Upper lobe of right lung (tissue), 1 donor: ENCODE measurements at regions not wholly inside any gene's neighbourhood (a gene's known extent, or its start where the extent isn't known, plus 50 kb on each side); places are given as distances from the start of the nearest gene placed in this dataset.

ENCODE experiments used
- ATAC-seq: fragments of 200-7000 bp; cut with Tn5 transposase; one replicate; pipeline ENCODE4 v1.9.1; 2020; ENCODE audit warnings: mild to moderate bottlenecking, moderate library complexity
- DNase-seq: peaks from one replicate; pipeline ENCODE4 v3.0.0-alpha.2; 2020
- H3K27ac ChIP-seq: fragments of 200-600 bp; one replicate; pipeline ENCODE4 v1.8.0; 2022
- H3K27me3 ChIP-seq: fragments of 200-600 bp; one replicate; pipeline ENCODE4 v1.8.0; 2022; ENCODE audit warnings: mild to moderate bottlenecking
- H3K36me3 ChIP-seq: fragments of 200-600 bp; one replicate; pipeline ENCODE4 v1.8.0; 2022
- H3K4me1 ChIP-seq: fragments of 200-600 bp; one replicate; pipeline ENCODE4 v1.8.0; 2022
- H3K4me3 ChIP-seq: fragments of 200-600 bp; one replicate; pipeline ENCODE4 v1.8.0; 2022; ENCODE audit warnings: mild to moderate bottlenecking
- H3K9me3 ChIP-seq: fragments of 200-600 bp; one replicate; pipeline ENCODE4 v1.8.0; 2022
- CTCF ChIP-seq: fragments of 200-600 bp; IDR thresholded peaks from one replicate; pipeline ENCODE4 v1.8.0; 2022; ENCODE audit warnings: antibody characterized with exemption
- intact Hi-C: fragments of 100-400 bp; cut with DNase I; formaldehyde crosslinking; loops from one replicate; pipeline ENCODE4 v1.11.0; 2022
- donor health status: DM: no; HTN: yes; CAD: no; lungs with severe emphysema.

GRCh38 chr18:38768504-38768903 lies 1202.9 kb upstream of the CELF4 start:
- no peak for TF ChIP-seq CTCF
- H3K4me1 ChIP-seq = no peaks in the 10 kb centered on the region
- no peaks in the 10 kb centered on the region for H3K27me3 ChIP-seq
- no peaks in the 10 kb centered on the region for H3K36me3 ChIP-seq
- intact Hi-C loops = no loop called here
- H3K4me3 ChIP-seq = no peak overlapping the region
- DNase-seq (no peak), ATAC-seq (no peak)
- H3K27ac ChIP-seq = no peak overlapping the region
- H3K9me3 ChIP-seq = no peaks in the 10 kb centered on the region

DNA sequence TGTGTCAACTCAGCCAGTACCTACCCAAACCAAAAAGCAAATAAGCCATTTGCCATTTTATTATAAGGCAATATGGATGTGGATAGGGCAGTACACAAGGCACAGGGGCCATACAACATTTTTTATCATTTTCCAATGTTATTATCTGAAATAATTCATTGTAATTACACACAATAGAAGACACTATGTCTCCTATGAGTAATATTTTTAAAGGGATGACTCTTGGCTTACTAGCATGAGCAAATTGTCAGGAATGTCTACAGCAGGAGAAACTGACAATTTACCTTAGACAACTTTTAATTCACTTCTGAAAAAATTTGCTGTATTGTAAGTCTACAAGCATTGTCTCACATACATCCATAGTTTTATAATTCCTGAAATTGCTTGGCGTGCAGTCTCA lies 1193.9 kb upstream of the CELF4 start:
- Histone ChIP-seq H3K36me3 (no peaks in the 10 kb centered on the region), H3K27ac (no peak overlapping the region), H3K9me3 (no peaks in the 10 kb centered on the region), H3K4me3 (no peak overlapping the region), H3K4me1 (no peaks in the 10 kb centered on the region), H3K27me3 (no peaks in the 10 kb centered on the region)
- DNase-seq (no peak), ATAC-seq (no peak)
- intact Hi-C loops = no loop called here
- no peak for TF ChIP-seq CTCF

- H3K9me3 ChIP-seq = no peaks in the 10 kb centered on the region
- intact Hi-C loops = no loop called here
- H3K27ac ChIP-seq = no peak overlapping the region
- TF ChIP-seq CTCF = no peak
- no peak for DNase-seq
- no peak overlapping the region for H3K4me3 ChIP-seq
- no peaks in the 10 kb centered on the region for H3K36me3 ChIP-seq
- no peak for ATAC-seq
- no peaks in the 10 kb centered on the region for H3K4me1 ChIP-seq
- no peaks in the 10 kb centered on the region for H3K27me3 ChIP-seq
Observed at GRCh38 chr18:38756436-38756835, 1190.8 kb upstream of the CELF4 start.

GRCh38 chr18:38752430-38752829 lies 1186.8 kb upstream of the CELF4 start:
- no peak for DNase-seq
- intact Hi-C loops = no loop called here
- H3K36me3 ChIP-seq = no peaks in the 10 kb centered on the region
- H3K27me3 ChIP-seq = no peaks in the 10 kb centered on the region
- no peaks in the 10 kb centered on the region for H3K4me1 ChIP-seq
- ATAC-seq = no peak
- no peaks in the 10 kb centered on the region for H3K9me3 ChIP-seq
- H3K4me3 ChIP-seq = no peak overlapping the region
- TF ChIP-seq CTCF = no peak
- no peak overlapping the region for H3K27ac ChIP-seq

DNA sequence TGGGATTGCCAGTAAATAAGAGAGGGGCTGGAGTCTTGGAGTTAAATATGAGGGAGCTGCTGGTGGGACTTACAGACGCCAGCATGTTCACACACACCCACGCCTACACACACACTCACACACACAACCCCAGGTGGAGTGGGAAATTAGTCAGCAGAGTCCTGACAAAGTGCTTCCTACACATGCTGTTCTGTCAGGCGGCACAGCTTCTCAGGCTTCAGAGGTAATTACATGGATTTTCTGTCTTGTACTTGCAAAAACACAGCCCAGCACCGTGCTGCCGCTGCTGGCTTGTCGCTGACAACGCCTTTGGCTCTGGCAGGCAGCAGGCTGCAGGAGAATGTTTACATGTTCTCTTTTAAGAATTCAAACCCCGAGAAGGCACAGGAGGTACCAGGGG lies 1186.3 kb upstream of the CELF4 start:
- DNase-seq (no peak), ATAC-seq (no peak)
- Histone ChIP-seq H3K27ac (no peak overlapping the region), H3K4me3 (no peak overlapping the region), H3K36me3 (no peaks in the 10 kb centered on the region), H3K9me3 (no peaks in the 10 kb centered on the region), H3K4me1 (no peaks in the 10 kb centered on the region), H3K27me3 (no peaks in the 10 kb centered on the region)
- TF ChIP-seq CTCF = no peak
- intact Hi-C loops = no loop called here

DNA sequence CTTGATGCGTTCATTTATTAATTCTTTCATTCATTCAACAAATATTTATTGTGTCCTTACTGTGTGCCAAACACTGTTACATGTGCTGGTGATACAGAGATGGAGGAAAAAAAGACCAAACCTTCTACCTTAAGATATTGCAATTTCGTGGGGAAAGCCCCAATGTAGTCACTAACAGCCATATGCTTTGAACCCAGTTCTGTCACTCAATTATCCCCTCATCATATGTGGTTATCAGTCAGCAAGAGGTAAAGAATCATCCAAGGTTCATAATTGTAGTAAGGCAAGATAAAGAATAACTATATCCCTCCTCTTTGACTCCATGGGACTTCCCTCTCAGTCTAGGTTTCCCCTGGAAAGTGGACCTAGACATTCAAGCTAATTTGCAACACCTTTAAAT lies 1185.6 kb upstream of the CELF4 start:
- no peak overlapping the region for H3K27ac ChIP-seq
- intact Hi-C loops = no loop called here
- no peak for TF ChIP-seq CTCF
- no peak for DNase-seq
- no peaks in the 10 kb centered on the region for H3K36me3 ChIP-seq
- H3K9me3 ChIP-seq = no peaks in the 10 kb centered on the region
- H3K4me1 ChIP-seq = no peaks in the 10 kb centered on the region
- no peaks in the 10 kb centered on the region for H3K27me3 ChIP-seq
- ATAC-seq = no peak
- no peak overlapping the region for H3K4me3 ChIP-seq
